ENCODE measurements at regions not wholly inside any gene's neighbourhood (a gene's known extent, or its start where the extent isn't known, plus 50 kb on each side); places are given as distances from the start of the nearest gene placed in this dataset.

- no peak overlapping the region for H3K4me3 ChIP-seq (replicated peaks in 1 of 2; ENCODE audit: low read depth in 2 of 2, low read length in 2 of 2)
- DNase-seq (ENCODE audit: low read depth in 2 of 2), result no peak
- TF ChIP-seq CTCF (IDR thresholded peaks at IDR 0.05; ENCODE audit: low read depth, low read length), result no peak
Measured at GRCh38 chr18:57297306-57297705, 55.1 kb upstream of the ST8SIA3 start.

GRCh38 chr18:57299931-57300330 lies 52.4 kb upstream of the ST8SIA3 start:
- DNase-seq (ENCODE audit: low read depth in 2 of 2), result no peak
- no peak overlapping the region for H3K4me3 ChIP-seq (replicated peaks in 1 of 2; ENCODE audit: low read depth in 2 of 2, low read length in 2 of 2)
- no peak for TF ChIP-seq CTCF (IDR thresholded peaks at IDR 0.05; ENCODE audit: low read depth, low read length)

- no peak for DNase-seq (ENCODE audit: low read depth in 2 of 2)
- no peak for TF ChIP-seq CTCF (IDR thresholded peaks at IDR 0.05; ENCODE audit: low read depth, low read length)
- no peak overlapping the region for H3K4me3 ChIP-seq (replicated peaks in 1 of 2; ENCODE audit: low read depth in 2 of 2, low read length in 2 of 2)
Measured at GRCh38 chr18:57301573-57302559, 50.5 kb upstream of the ST8SIA3 start.
